ENCODE measurements at regions not wholly inside any gene's neighbourhood (a gene's known extent, or its start where the extent isn't known, plus 50 kb on each side); places are given as distances from the start of the nearest gene placed in this dataset.
"Not testable (repeated sequence)": the region's sequence is repeated elsewhere in the genome, so short reads cannot be mapped to it uniquely, and the experiment has no call there.

DNA sequence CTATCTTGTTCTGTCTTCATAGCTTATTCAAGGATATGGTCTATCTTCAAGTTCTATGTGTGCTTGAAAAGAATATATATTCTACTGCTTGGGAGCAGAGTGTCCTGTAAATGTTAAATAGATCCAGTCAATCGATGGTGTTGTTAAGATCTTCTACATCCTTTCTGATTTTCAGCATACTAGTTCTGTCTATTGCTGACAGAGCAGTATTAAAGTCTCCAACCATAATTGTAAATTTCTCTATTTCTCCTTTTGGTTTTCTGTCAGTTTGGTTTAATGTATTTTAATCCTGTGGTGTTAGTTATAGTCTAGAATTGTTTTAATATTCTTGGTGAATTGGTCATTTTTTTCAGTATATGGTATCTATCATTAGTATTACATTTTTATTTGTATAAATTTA, 124.0 kb upstream of the COX7C start:
- Histone ChIP-seq H3K4me1 (no peaks in the 10 kb centered on the region), H3K27ac (no peak overlapping the region), H3K4me3 (no peak overlapping the region), H3K9me3 (no peaks in the 10 kb centered on the region), H3K27me3 (no peaks in the 10 kb centered on the region), H3K36me3 (no peaks in the 10 kb centered on the region)
- intact Hi-C loops (cut with DNase I): no loop called here
- DNase-seq: no peak
- 58 to 87% methylated on average over 1 of the region's 1 CpG for WGBS, 2 donors
- TF ChIP-seq, protein P1, sequence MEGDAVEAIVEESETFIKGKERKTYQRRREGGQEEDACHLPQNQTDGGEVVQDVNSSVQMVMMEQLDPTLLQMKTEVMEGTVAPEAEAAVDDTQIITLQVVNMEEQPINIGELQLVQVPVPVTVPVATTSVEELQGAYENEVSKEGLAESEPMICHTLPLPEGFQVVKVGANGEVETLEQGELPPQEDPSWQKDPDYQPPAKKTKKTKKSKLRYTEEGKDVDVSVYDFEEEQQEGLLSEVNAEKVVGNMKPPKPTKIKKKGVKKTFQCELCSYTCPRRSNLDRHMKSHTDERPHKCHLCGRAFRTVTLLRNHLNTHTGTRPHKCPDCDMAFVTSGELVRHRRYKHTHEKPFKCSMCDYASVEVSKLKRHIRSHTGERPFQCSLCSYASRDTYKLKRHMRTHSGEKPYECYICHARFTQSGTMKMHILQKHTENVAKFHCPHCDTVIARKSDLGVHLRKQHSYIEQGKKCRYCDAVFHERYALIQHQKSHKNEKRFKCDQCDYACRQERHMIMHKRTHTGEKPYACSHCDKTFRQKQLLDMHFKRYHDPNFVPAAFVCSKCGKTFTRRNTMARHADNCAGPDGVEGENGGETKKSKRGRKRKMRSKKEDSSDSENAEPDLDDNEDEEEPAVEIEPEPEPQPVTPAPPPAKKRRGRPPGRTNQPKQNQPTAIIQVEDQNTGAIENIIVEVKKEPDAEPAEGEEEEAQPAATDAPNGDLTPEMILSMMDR (IDR thresholded peaks at IDR 0.05): no peak
- TF ChIP-seq POLR2AphosphoS5 (IDR thresholded peaks at IDR 0.05) (no peak), EP300 (IDR thresholded peaks at IDR 0.05) (no peak), POLR2A (IDR thresholded peaks at IDR 0.05) (no peak)

DNA sequence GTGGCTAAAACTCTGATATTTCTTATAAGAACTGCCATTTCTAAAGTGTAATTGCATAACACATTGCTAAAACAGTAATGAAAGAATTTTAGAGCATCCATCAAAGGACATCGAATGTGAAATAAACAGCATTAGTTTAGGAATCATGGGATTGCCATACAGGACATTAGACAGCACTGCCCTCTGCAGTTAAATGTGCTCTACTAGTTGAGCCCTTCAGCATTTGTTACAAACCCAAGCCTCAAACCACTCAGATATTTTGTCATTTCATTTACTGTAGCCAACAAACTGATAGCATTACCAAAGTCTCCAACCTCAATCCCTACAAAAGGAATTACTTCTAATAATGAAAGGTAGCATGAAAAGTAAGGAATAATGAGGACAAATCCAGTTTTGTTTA, 116.8 kb upstream of the COX7C start:
- no peak for DNase-seq
- no peaks in the 10 kb centered on the region for H3K27me3 ChIP-seq
- no peak overlapping the region for H3K27ac ChIP-seq
- no peaks in the 10 kb centered on the region for H3K36me3 ChIP-seq
- TF ChIP-seq POLR2AphosphoS5 (IDR thresholded peaks at IDR 0.05): no peak
- TF ChIP-seq, protein P1 (IDR thresholded peaks at IDR 0.05): no peak
- H3K4me3 ChIP-seq: no peak overlapping the region
- 35 to 77% methylated on average over 1 of the region's 1 CpG for WGBS, 2 donors
- H3K9me3 ChIP-seq: no peaks in the 10 kb centered on the region
- intact Hi-C loops (cut with DNase I): no loop called here
- H3K4me1 ChIP-seq: no peaks in the 10 kb centered on the region

DNA sequence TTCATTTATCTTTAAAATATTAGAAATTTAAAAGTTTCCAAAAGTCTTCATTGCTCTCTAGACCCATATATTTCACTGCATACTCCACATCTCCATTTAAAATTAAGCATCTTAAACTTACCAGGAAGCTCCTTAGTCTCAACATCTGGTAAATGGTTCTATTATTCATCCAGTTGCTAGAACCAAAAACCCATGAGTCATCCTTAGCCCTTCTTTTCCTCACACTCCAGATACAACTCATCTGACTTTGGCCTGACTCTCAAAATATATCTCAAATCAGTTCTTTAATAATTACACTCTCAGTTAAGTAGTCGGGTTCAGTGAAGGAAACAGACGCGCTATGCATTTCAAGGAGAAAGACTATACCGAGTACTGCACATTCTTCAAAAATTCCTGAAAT, 110.2 kb upstream of the COX7C start:
- TF ChIP-seq EP300 (IDR thresholded peaks at IDR 0.05) (no peak), POLR2AphosphoS5 (IDR thresholded peaks at IDR 0.05) (no peak)
- intact Hi-C loops (cut with DNase I): no loop called here
- H3K36me3 ChIP-seq: no peaks in the 10 kb centered on the region
- no peak overlapping the region for H3K4me3 ChIP-seq
- no peaks in the 10 kb centered on the region for H3K27me3 ChIP-seq
- H3K9me3 ChIP-seq: no peaks in the 10 kb centered on the region
- H3K4me1 ChIP-seq: no peaks in the 10 kb centered on the region
- H3K27ac ChIP-seq: no peak overlapping the region
- no peak for DNase-seq
- 96 to 98% methylated on average over 4 of the region's 4 CpGs for WGBS, 2 donors

GRCh38 chr5:86510330-86510915, 107.3 kb upstream of the COX7C start:
- intact Hi-C loops (cut with DNase I); H3K9me3 ChIP-seq; H3K4me3 ChIP-seq; H3K27me3 ChIP-seq; H3K4me1 ChIP-seq; DNase-seq; H3K27ac ChIP-seq; H3K36me3 ChIP-seq: not testable (repeated sequence)
- 95 to 96% methylated on average over 12 of the region's 21 CpGs for WGBS, 2 donors

DNA sequence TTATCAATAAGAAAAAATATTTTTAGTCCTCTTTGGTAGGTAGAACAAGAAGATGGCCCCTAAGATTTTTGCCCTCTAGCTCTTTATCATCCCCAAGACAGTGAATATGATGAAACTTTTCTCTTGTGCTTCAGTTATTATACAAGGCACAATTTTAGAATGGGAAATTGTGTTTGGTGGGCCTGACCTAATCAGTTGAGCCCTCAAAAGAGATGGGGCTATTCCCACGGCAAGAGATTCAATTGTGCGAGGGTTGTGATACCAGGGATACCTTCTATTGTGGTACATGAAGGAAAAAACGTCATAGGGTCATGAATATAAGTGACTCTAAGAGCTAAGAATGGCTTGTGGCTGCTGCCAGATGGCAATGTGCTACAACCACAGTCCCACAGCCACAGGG, 94.0 kb upstream of the COX7C start:
- Histone ChIP-seq H3K9me3 (no peaks in the 10 kb centered on the region), H3K27ac (no peak overlapping the region), H3K36me3 (no peaks in the 10 kb centered on the region), H3K4me1 (no peaks in the 10 kb centered on the region), H3K4me3 (no peak overlapping the region), H3K27me3 (no peaks in the 10 kb centered on the region)
- no peak for DNase-seq
- TF ChIP-seq POLR2AphosphoS5 (IDR thresholded peaks at IDR 0.05) (no peak), EP300 (IDR thresholded peaks at IDR 0.05) (no peak), POLR2A (IDR thresholded peaks at IDR 0.05) (no peak)
- TF ChIP-seq, protein P1 (IDR thresholded peaks at IDR 0.05): no peak
- WGBS, 2 donors: 65 to 79% methylated on average over 3 of the region's 3 CpGs
- intact Hi-C loops (cut with DNase I): no loop called here

DNA sequence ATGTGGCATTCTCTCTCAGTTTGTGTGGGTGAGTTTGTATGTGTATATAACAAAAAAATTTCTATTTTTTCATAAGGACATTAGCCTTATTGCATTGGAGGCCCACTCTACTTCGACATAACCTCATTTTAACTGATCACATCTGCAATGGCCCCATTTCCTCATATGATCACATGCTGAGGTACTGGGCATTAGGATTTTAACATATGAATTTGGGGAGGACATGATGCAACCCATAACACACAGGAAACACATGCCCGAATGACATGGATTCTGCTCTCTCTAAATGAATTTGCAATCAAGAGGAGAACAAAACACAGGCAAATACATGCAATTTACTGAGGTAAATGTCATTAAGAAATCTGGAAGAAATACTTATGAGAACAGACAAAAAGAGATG, 92.1 kb upstream of the COX7C start:
- no peaks in the 10 kb centered on the region for H3K4me1 ChIP-seq
- no peak overlapping the region for H3K27ac ChIP-seq
- TF ChIP-seq POLR2A (IDR thresholded peaks at IDR 0.05) (no peak), EP300 (IDR thresholded peaks at IDR 0.05) (no peak), POLR2AphosphoS5 (IDR thresholded peaks at IDR 0.05) (no peak)
- TF ChIP-seq, protein P1 (IDR thresholded peaks at IDR 0.05): no peak
- DNase-seq: no peak
- no peak overlapping the region for H3K4me3 ChIP-seq
- no peaks in the 10 kb centered on the region for H3K36me3 ChIP-seq
- intact Hi-C loops (cut with DNase I): no loop called here
- H3K9me3 ChIP-seq: no peaks in the 10 kb centered on the region
- no peaks in the 10 kb centered on the region for H3K27me3 ChIP-seq
- WGBS, 2 donors: 67 to 80% methylated on average over 2 of the region's 2 CpGs
